Effector memory CD4-positive, alpha-beta T cell (primary cell): ENCODE measurements at regions not wholly inside any gene's neighbourhood (a gene's known extent, or its start where the extent isn't known, plus 50 kb on each side); places are given as distances from the start of the nearest gene placed in this dataset.

Experiments used
- DNase-seq, 3 donors: peaks; one replicate each; pipeline ENCODE4 v3.0.0-alpha.2; 2020
- H3K27ac ChIP-seq: 2 replicates; pipeline ENCODE4 v1.7.0; 2013; ENCODE audit warnings: mild to moderate bottlenecking, low read length, moderate library complexity; ENCODE audit not compliant: insufficient read depth, poor library complexity, severe bottlenecking
- H3K27me3 ChIP-seq: replicated peaks from 2 replicates; pipeline ENCODE4 v1.7.0; 2013; ENCODE audit warnings: mild to moderate bottlenecking, low read length; ENCODE audit not compliant: insufficient read depth, control insufficient read depth, poor library complexity, severe bottlenecking
- H3K36me3 ChIP-seq: 2 replicates; pipeline ENCODE4 v1.7.0; 2013; ENCODE audit warnings: mild to moderate bottlenecking, low read length, moderate library complexity; ENCODE audit not compliant: control insufficient read depth, insufficient read depth
- H3K4me1 ChIP-seq: 2 replicates; pipeline ENCODE4 v1.7.0; 2013; ENCODE audit warnings: low read length, mild to moderate bottlenecking; ENCODE audit not compliant: control insufficient read depth, insufficient read depth, poor library complexity, severe bottlenecking
- H3K4me3 ChIP-seq: 2 replicates; pipeline ENCODE4 v1.7.0; 2013; ENCODE audit warnings: low read length, low read depth, mild to moderate bottlenecking; ENCODE audit not compliant: insufficient read depth, poor library complexity, severe bottlenecking
- H3K9me3 ChIP-seq: 2 replicates; pipeline ENCODE4 v1.7.0; 2013; ENCODE audit warnings: mild to moderate bottlenecking, low read length, moderate library complexity; ENCODE audit not compliant: control insufficient read depth

GRCh38 chr2:212915121-212915782 lies 236.2 kb downstream of the IKZF2 start:
- Histone ChIP-seq H3K36me3 (no peaks in the 10 kb centered on the region), H3K4me3 (no peak overlapping the region), H3K27me3 (no peaks in the 10 kb centered on the region), H3K27ac (no peak overlapping the region), H3K4me1 (no peaks in the 10 kb centered on the region), H3K9me3 (no peaks in the 10 kb centered on the region)
- DNase-seq, result no peak

DNA sequence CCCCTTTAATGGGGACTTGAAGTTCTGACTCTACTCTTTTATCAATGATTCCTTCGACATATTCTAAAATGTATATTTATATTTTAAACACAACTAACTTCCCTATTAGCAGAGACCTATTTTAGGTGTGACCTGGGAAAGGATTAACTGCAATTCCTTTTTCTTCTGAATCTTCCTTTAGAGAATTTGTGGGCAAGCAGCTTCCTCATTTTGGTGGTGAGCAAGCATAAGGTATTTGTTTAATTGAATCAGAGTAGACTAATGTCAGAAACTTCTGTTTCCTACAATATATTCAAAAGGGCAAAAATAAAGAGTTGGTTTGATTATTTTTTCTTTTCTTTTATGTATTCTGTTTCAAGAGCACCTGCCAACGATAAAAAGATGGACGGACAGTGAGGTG lies 237.0 kb downstream of the IKZF2 start:
- H3K4me3 ChIP-seq, result no peak overlapping the region
- H3K4me1 ChIP-seq, result no peaks in the 10 kb centered on the region
- H3K9me3 ChIP-seq, result no peaks in the 10 kb centered on the region
- no peak for DNase-seq
- H3K27me3 ChIP-seq, result no peaks in the 10 kb centered on the region
- H3K36me3 ChIP-seq, result no peaks in the 10 kb centered on the region
- no peak overlapping the region for H3K27ac ChIP-seq

DNA sequence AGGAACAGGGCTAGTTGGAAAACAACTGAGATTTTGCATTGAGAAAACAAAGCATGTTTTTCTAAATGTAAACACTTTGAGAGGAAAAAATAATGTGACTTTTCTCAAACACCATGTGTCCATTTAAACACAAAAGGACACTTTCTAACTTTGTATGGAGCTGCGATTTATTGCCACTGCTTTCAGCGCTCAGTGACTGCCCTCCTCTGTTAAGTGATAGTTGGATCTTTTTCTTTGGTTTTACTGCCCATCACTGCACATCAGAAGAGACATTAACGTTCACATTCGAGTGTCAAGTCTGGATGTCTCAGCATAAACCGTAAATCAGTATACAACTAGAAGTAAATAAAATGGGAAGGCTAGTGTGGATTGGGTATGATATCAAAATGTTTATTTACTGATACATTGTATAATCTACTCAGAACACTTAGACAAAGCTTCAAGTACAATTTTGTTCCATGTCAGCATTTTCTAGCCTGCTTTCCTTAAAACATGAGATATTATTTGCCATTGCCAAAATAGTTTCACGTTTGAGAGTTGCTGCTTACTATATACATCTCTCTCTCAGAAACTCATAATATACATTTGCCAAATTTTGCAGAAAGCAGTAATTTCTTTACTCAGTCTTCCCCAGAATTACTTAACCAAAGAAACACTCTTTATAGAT lies 237.6 kb downstream of the IKZF2 start:
- H3K27ac ChIP-seq, result no peak overlapping the region

GRCh38 chr2:212912445-212913103 lies 238.8 kb downstream of the IKZF2 start:
- H3K4me1 ChIP-seq, result no peaks in the 10 kb centered on the region
- H3K36me3 ChIP-seq, result no peaks in the 10 kb centered on the region
- DNase-seq, result no peak
- no peaks in the 10 kb centered on the region for H3K27me3 ChIP-seq
- H3K4me3 ChIP-seq, result no peak overlapping the region
- H3K27ac ChIP-seq, result no peak overlapping the region
- no peaks in the 10 kb centered on the region for H3K9me3 ChIP-seq

More for the DNA sequence above, 237.6 kb downstream of the IKZF2 start:
- Histone ChIP-seq H3K36me3 (no peaks in the 10 kb centered on the region), H3K4me3 (no peak overlapping the region), H3K27me3 (no peaks in the 10 kb centered on the region), H3K4me1 (no peaks in the 10 kb centered on the region), H3K9me3 (no peaks in the 10 kb centered on the region)
- no peak for DNase-seq

DNA sequence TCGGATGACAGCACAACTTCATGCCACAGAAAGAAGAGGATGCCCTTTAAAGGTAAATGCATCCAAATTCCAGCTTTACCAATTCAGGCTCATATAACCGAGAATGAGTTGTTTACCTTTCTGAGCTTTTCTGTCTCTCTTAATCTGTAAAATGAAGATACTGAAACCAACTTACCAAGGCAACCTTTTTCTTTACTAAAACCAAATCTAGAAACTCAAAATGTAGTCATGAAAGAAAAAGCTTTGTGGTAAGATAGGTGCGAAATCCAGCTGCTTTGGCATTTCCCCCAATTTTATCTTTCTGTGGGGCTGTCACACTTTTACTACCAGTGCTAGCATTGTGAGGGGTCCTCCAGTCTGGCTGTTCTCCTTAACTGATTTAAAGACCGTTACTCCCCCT lies 240.4 kb downstream of the IKZF2 start:
- H3K4me3 ChIP-seq, result no peak overlapping the region
- no peak overlapping the region for H3K27ac ChIP-seq
- H3K27me3 ChIP-seq, result no peaks in the 10 kb centered on the region
- H3K4me1 ChIP-seq, result no peaks in the 10 kb centered on the region
- H3K36me3 ChIP-seq, result no peaks in the 10 kb centered on the region
- DNase-seq, result no peak
- H3K9me3 ChIP-seq, result no peaks in the 10 kb centered on the region

DNA sequence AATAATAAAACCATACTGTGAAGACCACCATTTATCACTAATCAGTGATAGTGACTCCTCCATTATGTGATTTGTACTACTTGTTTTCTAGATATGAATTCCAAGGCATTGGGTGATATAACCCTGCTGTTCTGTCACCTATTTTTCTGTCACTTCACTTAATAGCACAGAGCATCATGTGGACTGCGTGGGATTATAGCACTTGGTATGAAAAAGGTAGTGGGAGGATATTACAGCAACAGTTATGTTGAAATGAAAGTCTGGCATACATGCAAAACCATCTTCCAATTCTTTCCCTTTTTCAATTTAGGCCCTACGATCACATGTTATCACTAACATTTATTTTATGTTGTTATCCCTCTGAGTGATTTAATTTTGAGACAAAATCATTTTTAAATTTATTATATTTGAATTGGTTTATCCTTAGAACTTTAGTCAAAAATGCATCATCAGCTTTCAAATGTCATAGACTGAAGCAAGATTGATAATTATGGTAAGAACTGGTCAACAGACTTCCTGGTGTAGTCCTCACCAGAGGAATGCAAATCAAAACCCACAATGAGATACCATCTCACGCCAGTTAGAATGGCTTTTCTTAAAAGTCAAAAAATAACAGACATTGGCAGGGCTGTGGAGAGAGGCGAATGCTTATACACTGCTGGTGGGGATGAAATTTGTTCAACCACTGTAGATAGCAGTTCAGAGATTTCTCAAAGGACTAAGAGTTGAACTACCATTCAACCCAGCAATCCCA lies 242.6 kb downstream of the IKZF2 start:
- H3K4me1 ChIP-seq, result no peaks in the 10 kb centered on the region
- no peak overlapping the region for H3K4me3 ChIP-seq
- H3K27me3 ChIP-seq, result no peaks in the 10 kb centered on the region
- DNase-seq, result no peak
- no peaks in the 10 kb centered on the region for H3K9me3 ChIP-seq
- H3K27ac ChIP-seq, result no peak overlapping the region
- H3K36me3 ChIP-seq, result no peaks in the 10 kb centered on the region

DNA sequence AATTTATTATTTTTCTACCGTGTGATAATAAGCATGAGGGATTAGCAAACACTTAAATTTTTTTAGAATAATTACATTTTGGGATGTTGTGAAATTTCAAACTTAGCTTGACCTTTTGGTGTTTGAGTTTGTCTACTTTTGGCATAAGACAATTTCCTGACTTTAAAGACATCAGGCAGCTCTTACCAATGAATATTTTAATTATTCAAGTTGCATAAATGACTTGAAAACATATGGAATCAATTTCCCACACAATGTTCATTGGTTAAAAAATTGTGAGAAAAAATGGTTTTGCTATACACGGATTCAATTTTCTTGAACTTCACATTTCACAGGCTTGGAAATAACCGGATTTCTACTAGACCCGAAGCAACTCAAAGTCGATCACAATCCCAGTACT lies 243.4 kb downstream of the IKZF2 start:
- no peak overlapping the region for H3K4me3 ChIP-seq
- no peak for DNase-seq
- H3K4me1 ChIP-seq, result no peaks in the 10 kb centered on the region

DNA sequence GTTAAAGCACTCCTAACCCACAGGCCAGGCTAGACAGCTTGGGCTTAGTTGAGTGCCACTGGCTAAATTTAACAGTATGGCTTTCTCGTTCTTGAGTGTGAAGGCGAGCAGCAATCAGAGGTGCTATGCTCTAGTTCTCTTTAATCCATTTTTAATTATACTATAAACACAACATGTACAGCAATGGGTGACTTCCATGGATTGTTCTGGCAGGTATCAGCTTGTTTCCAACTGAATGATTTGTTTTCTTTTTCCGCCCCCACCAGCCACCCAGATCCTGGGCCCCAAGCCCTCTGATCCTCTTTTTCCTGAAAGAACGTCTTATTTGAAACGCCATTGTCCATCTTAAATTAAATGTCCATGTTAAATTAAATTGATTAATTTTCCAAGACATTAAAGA lies 244.8 kb downstream of the IKZF2 start:
- H3K27ac ChIP-seq, result no peak overlapping the region
- no peak for DNase-seq
- no peak overlapping the region for H3K4me3 ChIP-seq
- H3K4me1 ChIP-seq, result no peaks in the 10 kb centered on the region
- no peaks in the 10 kb centered on the region for H3K9me3 ChIP-seq
- H3K27me3 ChIP-seq, result no peaks in the 10 kb centered on the region
- no peaks in the 10 kb centered on the region for H3K36me3 ChIP-seq

More for the DNA sequence above, 243.4 kb downstream of the IKZF2 start:
- Histone ChIP-seq H3K27me3 (no peaks in the 10 kb centered on the region), H3K27ac (no peak overlapping the region), H3K9me3 (no peaks in the 10 kb centered on the region), H3K36me3 (no peaks in the 10 kb centered on the region)

DNA sequence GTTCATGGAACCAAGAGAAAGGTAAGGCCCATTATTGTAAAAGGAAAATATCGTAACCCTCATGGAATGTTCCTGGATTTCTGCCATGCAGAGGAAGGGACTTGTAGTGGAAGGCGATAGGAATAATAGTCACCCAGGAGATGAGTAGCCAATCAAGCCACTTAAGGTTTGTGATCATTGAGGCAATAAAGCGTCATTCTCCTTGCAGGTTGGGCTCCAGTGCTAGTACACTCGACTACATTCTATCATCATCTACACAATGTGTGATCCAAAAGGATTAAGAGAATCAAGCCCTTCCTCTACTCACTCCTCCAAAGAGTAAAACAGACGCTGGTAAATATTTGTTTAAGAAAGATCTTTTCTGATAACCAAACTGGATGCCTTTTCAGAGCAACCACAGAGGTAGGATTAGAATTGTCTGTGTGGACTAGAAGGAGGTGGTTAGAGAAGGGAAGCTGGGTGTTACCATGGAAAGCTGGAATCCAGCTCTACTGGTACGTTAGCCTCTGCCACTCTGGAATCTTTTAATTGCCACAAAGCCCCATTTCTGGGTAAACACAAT lies 245.7 kb downstream of the IKZF2 start:
- Histone ChIP-seq H3K4me3 (no peak overlapping the region), H3K27me3 (no peaks in the 10 kb centered on the region), H3K9me3 (no peaks in the 10 kb centered on the region), H3K27ac (no peak overlapping the region), H3K4me1 (no peaks in the 10 kb centered on the region), H3K36me3 (no peaks in the 10 kb centered on the region)
- DNase-seq, result no peak
